AG04450 (cell line): ENCODE measurements at regions not wholly inside any gene's neighbourhood (a gene's known extent, or its start where the extent isn't known, plus 50 kb on each side); places are given as distances from the start of the nearest gene placed in this dataset.
A peak's percentile ranks its signal among the peaks of the same experiment; 100 is the strongest.

Experiments used
- CTCF ChIA-PET: fragments of 300-600, 350-600 bp; formaldehyde crosslinking; extraction: SDS; loops from one replicate; lab custom pipeline; 2022; ENCODE audit warnings: antibody characterized with exemption, inconsistent platforms; lab: Charles Lee
- POLR2A ChIA-PET: fragments of 350-600 bp; formaldehyde crosslinking; extraction: SDS; loops from one replicate; lab custom pipeline; 2021; ENCODE audit warnings: antibody characterized with exemption, inconsistent platforms; lab: Yijun Ruan, JAX
- DNase-seq: peaks from one replicate; pipeline ENCODE4 v3.0.0-alpha.2; 2011; ENCODE audit warnings: low read depth, low spot score
- H3K27ac ChIP-seq: one replicate; pipeline ENCODE4 v1.5.1; 2012; ENCODE audit warnings: low read depth, low read length, control low read depth
- H3K27me3 ChIP-seq: one replicate; pipeline ENCODE4 v1.6.0; 2012; ENCODE audit warnings: low read length; ENCODE audit not compliant: control insufficient read depth, insufficient read depth
- H3K4me3 ChIP-seq: 2 replicates; pipeline ENCODE4 v1.5.1; 2011; ENCODE audit warnings: mild to moderate bottlenecking, low read depth, low read length, control low read depth
- H3K9me3 ChIP-seq: 2 replicates; pipeline ENCODE4 v1.5.1; 2012; ENCODE audit warnings: low read length; ENCODE audit not compliant: control insufficient read depth, insufficient read depth
- TF ChIP-seq, protein P1 (sequence below): IDR thresholded peaks from 2 replicates; pipeline ENCODE4 v1.5.1; 2011; ENCODE audit warnings: low read depth, low read length, control low read depth, inconsistent platforms

DNA sequence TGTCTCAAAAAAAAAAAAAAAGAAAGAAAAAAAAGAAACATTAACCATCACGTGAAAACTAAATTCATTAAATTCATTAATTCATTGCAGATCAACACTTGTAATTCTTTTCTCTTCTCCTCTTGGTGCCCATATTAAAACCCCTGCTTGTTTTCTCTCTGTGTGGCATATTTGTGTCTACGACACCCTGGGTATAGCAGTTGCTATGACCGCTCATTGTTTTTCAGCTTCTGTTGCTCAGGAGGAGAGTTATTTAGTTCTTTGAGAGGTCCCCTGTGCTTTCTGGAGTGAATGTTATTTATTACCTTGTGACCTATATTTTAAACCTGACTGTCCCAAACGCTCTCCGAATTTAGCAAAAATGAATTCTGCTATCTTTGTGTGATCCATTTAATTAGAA, 62.3 kb upstream of the CLMP start:
- DNase-seq = no peak
- CTCF ChIA-PET = interaction anchor here (1.2 to 3.8 kb wide), 3 partner anchors 10 to 154 kb away, joined by 6 to 19 read pairs (median 14); no protein-coding TSS in a partner anchor
- POLR2A ChIA-PET = no interaction called here
- Histone ChIP-seq H3K27me3 (no peaks in the 10 kb centered on the region), H3K9me3 (peaks cover 6% of the 10 kb centered on the region; the same call in 1 of the 2 replicates), H3K27ac (no peak overlapping the region), H3K4me3 (no peak overlapping the region)
- TF ChIP-seq, protein P1, sequence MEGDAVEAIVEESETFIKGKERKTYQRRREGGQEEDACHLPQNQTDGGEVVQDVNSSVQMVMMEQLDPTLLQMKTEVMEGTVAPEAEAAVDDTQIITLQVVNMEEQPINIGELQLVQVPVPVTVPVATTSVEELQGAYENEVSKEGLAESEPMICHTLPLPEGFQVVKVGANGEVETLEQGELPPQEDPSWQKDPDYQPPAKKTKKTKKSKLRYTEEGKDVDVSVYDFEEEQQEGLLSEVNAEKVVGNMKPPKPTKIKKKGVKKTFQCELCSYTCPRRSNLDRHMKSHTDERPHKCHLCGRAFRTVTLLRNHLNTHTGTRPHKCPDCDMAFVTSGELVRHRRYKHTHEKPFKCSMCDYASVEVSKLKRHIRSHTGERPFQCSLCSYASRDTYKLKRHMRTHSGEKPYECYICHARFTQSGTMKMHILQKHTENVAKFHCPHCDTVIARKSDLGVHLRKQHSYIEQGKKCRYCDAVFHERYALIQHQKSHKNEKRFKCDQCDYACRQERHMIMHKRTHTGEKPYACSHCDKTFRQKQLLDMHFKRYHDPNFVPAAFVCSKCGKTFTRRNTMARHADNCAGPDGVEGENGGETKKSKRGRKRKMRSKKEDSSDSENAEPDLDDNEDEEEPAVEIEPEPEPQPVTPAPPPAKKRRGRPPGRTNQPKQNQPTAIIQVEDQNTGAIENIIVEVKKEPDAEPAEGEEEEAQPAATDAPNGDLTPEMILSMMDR = no peak

DNA sequence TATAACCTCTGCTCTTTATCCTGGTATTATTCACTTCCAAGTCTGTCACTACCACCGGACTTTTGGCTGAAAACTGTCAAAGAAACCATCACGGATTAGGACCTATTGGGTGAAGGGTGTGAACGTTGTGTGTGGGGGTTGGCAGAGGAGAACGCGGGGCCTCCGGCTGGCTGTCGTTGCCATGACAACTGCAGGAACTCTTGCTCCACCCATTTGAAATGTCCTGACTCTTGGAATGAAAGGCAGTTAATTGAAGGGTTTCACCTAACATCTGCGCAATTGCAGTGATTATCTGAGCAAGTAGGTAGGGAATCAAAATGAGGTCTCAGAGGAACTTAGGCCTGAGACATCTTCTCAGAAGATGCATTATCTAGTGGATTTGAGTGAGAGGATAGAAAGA, 60.9 kb upstream of the CLMP start:
- no peak for DNase-seq
- TF ChIP-seq, protein P1 = no peak
- H3K4me3 ChIP-seq = no peak overlapping the region
- H3K9me3 ChIP-seq = peaks cover 6% of the 10 kb centered on the region; the same call in 1 of the 2 replicates
- ChIA-PET CTCF (interaction anchor here (1.0 to 3.8 kb wide), 2 partner anchors 9 to 153 kb away, joined by 3 to 19 read pairs; no protein-coding TSS in a partner anchor), POLR2A (no interaction called here)
- H3K27me3 ChIP-seq = no peaks in the 10 kb centered on the region
- H3K27ac ChIP-seq = no peak overlapping the region

- CTCF ChIA-PET = interaction anchor here (0.9 to 3.5 kb wide), 5 partner anchors 143 to 224 kb away, joined by 3 to 27 read pairs (median 5); no protein-coding TSS in a partner anchor
- no peaks in the 10 kb centered on the region for H3K27me3 ChIP-seq
- POLR2A ChIA-PET = interaction anchor here (0.8 to 1.0 kb wide), 2 partner anchors 88 to 192 kb away, joined by 3 read pairs; partner anchors contain the start of gene HSPA8
- H3K4me3 ChIP-seq = no peak overlapping the region
- peaks cover 6% of the 10 kb centered on the region; the same call in 1 of the 2 replicates for H3K9me3 ChIP-seq
- no peak for DNase-seq
- TF ChIP-seq, protein P1 = no peak
- H3K27ac ChIP-seq = no peak overlapping the region
These were observed 59.3 kb upstream of the CLMP start for GRCh38 chr11:123254357-123254756.

GRCh38 chr11:123253911-123254310, 58.9 kb upstream of the CLMP start:
- H3K4me3 ChIP-seq = no peak overlapping the region
- no peaks in the 10 kb centered on the region for H3K27me3 ChIP-seq
- CTCF ChIA-PET = interaction anchor here (0.9 to 3.5 kb wide), 5 partner anchors 142 to 225 kb away, joined by 3 to 27 read pairs (median 5); no protein-coding TSS in a partner anchor
- DNase-seq = peak; percentile 69
- H3K27ac ChIP-seq = peak overlapping the region; percentile 24
- TF ChIP-seq, protein P1 = no peak
- POLR2A ChIA-PET = interaction anchor here (0.8 to 1.0 kb wide), 2 partner anchors 88 to 192 kb away, joined by 3 read pairs; partner anchors contain the start of gene HSPA8
- peaks cover 6% of the 10 kb centered on the region; the same call in 1 of the 2 replicates for H3K9me3 ChIP-seq

- H3K27ac ChIP-seq = no peak overlapping the region
- ChIA-PET CTCF (interaction anchor here (1.0 to 4.0 kb wide), 4 partner anchors 8 to 222 kb away, joined by 3 to 54 read pairs (median 16); no protein-coding TSS in a partner anchor), POLR2A (interaction anchor here (1.0 kb wide), 1 partner anchor 87 kb away, joined by 3 read pairs; no protein-coding TSS in a partner anchor)
- no peaks in the 10 kb centered on the region for H3K27me3 ChIP-seq
- peaks cover under 1% of the 10 kb centered on the region; the same call in 1 of the 2 replicates for H3K9me3 ChIP-seq
- no peak for DNase-seq
- H3K4me3 ChIP-seq = no peak overlapping the region
- TF ChIP-seq, protein P1 = no peak
These were observed 58.2 kb upstream of the CLMP start for GRCh38 chr11:123253223-123253622.
